Thyroid gland (tissue), 4 donors: ENCODE measurements at regions not wholly inside any gene's neighbourhood (a gene's known extent, or its start where the extent isn't known, plus 50 kb on each side); places are given as distances from the start of the nearest gene placed in this dataset.

Experiments used
- CTCF ChIP-seq, 6 experiments: fragments of 200-600 bp in 3 of 6; fragments of 450-650 bp in 3 of 6; sonication (generic) in 3 of 6; IDR thresholded peaks; one replicate each; pipeline ENCODE4 v1.5.1; 2016 to 2019; ENCODE audit warnings: antibody characterized with exemption in 6 of 6, mild to moderate bottlenecking in 2 of 6, inconsistent platforms in 1 of 6, moderate library complexity in 1 of 6
- POLR2A ChIP-seq, 2 donors: fragments of 450-650 bp; IDR thresholded peaks; one replicate each; pipeline ENCODE4 v1.6.1; 2017; ENCODE audit warnings: antibody characterized with exemption in 2 of 2, mild to moderate bottlenecking in 2 of 2, moderate library complexity in 1 of 2

GRCh38 chr9:25282946-25283345 is 395.3 kb downstream of the TUSC1 start:
- TF ChIP-seq CTCF (IDR thresholded peaks at IDR 0.05) (no peak), POLR2A (IDR thresholded peaks at IDR 0.05) (no peak)
